ENCODE measurements at regions not wholly inside any gene's neighbourhood (a gene's known extent, or its start where the extent isn't known, plus 50 kb on each side); places are given as distances from the start of the nearest gene placed in this dataset.

- TF ChIP-seq ELF4 (CRISPR knock-in tag; IDR thresholded peaks at IDR 0.05; ENCODE audit: borderline replicate concordance) = no peak
These were observed 74.5 kb upstream of the QRFPR start (continued) for GRCh38 chr4:121455285-121455684.

GRCh38 chr4:121454251-121454979, 73.6 kb upstream of the QRFPR start:
- ATAC-seq = no peak
- CTCF ChIA-PET (ENCODE audit: low intra/inter-chr PET ratio, low total read pairs) = no interaction called here
- 4% methylated on average over 2 of the region's 2 CpGs for WGBS (ENCODE audit: low lambda C conversion rate)

More at GRCh38 chr4:121454251-121454979, 73.6 kb upstream of the QRFPR start:
- Histone ChIP-seq H3K27me3 (ENCODE audit: control insufficient read depth in 1 of 2, insufficient read depth in 2 of 2, low read length in 2 of 2) (0 out of 5 replicates have a peak, but pooled peaks cover 0 to 3% of the 10 kb centered on the region in 2 experiments), H3K9ac (ENCODE audit: insufficient read depth, low read depth, low read length) (no peak overlapping the region), H4K20me1 (ENCODE audit: insufficient read depth, low read length) (no peaks in the 10 kb centered on the region), H3K4me1 (ENCODE audit: insufficient read depth, low read length) (no peaks in the 10 kb centered on the region), H3K27ac (ENCODE audit: extremely low read length, insufficient read depth, low read length) (no peak overlapping the region), H3K9me3 (ENCODE audit: low read length) (no peaks in the 10 kb centered on the region), H3K79me2 (ENCODE audit: insufficient read depth, low read length) (no peaks in the 10 kb centered on the region), H2AFZ (ENCODE audit: low read length) (no peak overlapping the region), H3K36me3 (replicated peaks in 1 of 2; ENCODE audit: control insufficient read depth in 1 of 2, insufficient read depth in 2 of 2, low read length in 2 of 2) (no peaks in the 10 kb centered on the region), H3K4me2 (ENCODE audit: low read depth, low read length) (no peak overlapping the region), H3K4me3 (replicated peaks in 1 of 3; ENCODE audit: insufficient read depth in 1 of 3, low read depth in 2 of 3, low read length in 3 of 3) (no peak overlapping the region)
- TF ChIP-seq ZNF75D (CRISPR knock-in tag; IDR thresholded peaks at IDR 0.05; ENCODE audit: borderline replicate concordance) (no peak), ZNF598 (CRISPR knock-in tag; IDR thresholded peaks at IDR 0.05; ENCODE audit: borderline replicate concordance) (no peak), MYC (CRISPR knock-in tag; IDR thresholded peaks at IDR 0.05; ENCODE audit: borderline replicate concordance) (no peak), ARNT (IDR thresholded peaks at IDR 0.05) (no peak), ZNF609 (CRISPR knock-in tag; IDR thresholded peaks at IDR 0.05; ENCODE audit: borderline replicate concordance) (no peak), IRF9 (CRISPR knock-in tag; IDR thresholded peaks at IDR 0.05; ENCODE audit: borderline replicate concordance) (no peak), SIN3B (IDR thresholded peaks at IDR 0.05; ENCODE audit: low read length) (no peak), TBL1XR1 (IDR thresholded peaks at IDR 0.05; ENCODE audit: borderline replicate concordance, low read length, partially characterized antibody) (no peak), TEAD3 (CRISPR knock-in tag; optimal IDR thresholded peaks at IDR 0.05; ENCODE audit: borderline replicate concordance) (no peak)
- POLR2A ChIA-PET = no interaction called here
- intact Hi-C loops (cut with micrococcal nuclease; ENCODE audit: unreplicated experiment) (no loop called here), in situ Hi-C loops (cut with HindIII; ENCODE audit: extremely low pct_ligation_motif_present, low pct_unique_long_range_greater_than_20kb) (no loop called here)
- BruUV-seq (replicated peaks) = no TSS peak
- no peak for FAIRE-seq
- DNase-seq (ENCODE audit: low spot score) = no peak
